NCI-H2081 treated with DMSO at 0.1 percent for 48 hours (cell line): ENCODE measurements at regions not wholly inside any gene's neighbourhood (a gene's known extent, or its start where the extent isn't known, plus 50 kb on each side); places are given as distances from the start of the nearest gene placed in this dataset.
"Not testable (repeated sequence)": the region's sequence is repeated elsewhere in the genome, so short reads cannot be mapped to it uniquely, and the experiment has no call there.

Experiments used
- DNase-seq: peaks from one replicate; lab custom pipeline; 2025; lab: John Stamatoyannopoulos, UW

DNA sequence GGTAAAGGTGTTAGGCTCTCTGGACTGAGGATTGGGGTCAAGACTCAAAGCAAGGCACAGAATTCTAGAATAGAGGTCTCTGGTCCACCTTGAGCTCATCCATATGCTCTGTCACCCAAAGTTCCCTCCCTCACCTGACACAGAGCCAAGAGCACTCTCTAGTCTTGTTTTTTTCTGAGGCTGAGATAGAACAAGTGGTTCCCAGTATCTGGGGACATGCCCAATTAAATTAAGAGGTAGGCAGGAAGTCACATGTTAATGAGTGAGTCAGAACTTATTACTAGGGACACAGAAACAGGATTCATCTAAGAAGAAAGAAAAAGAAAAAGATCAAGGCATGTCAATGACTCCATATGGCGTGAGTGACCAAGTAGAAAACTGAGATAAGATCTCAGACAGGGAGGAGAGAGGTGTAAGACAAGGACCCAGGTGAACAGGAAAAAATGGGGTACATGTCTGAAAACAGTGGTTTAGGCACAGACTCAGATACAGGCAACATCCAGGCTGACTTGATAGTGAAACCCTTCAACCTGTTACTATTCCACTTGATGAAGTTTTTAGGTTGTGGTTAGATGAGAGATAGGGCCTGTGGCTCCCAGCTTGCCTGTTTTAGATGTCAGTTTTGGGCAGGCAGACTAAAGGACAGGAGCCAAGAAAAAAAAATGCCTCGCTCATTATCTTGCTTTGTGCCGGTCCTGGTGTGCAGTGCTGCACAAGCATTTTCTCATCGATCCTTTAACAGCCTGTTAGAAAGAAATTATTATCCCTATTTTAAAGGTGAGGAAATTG is 609.9 kb downstream of the CCSER2 start:
- DNase-seq: no peak

DNA sequence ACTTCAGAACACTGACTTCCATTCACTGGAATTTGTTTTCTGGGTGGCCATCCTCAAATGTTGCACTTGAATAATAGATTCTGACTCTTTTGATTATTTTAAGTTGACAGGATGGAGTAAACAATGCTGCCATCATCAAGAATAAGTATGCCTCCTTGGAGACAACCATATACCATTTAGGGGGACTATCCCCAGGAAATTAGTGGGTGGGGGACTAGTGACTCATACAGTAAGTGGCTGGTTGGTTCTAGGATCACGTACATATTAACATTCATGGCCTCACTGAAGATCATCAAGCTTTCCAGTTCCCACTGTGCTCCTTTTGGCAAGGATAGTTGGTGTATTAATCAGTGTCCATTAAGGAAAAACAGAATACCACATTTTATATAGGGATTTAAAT is 615.2 kb downstream of the CCSER2 start:
- no peak for DNase-seq

DNA sequence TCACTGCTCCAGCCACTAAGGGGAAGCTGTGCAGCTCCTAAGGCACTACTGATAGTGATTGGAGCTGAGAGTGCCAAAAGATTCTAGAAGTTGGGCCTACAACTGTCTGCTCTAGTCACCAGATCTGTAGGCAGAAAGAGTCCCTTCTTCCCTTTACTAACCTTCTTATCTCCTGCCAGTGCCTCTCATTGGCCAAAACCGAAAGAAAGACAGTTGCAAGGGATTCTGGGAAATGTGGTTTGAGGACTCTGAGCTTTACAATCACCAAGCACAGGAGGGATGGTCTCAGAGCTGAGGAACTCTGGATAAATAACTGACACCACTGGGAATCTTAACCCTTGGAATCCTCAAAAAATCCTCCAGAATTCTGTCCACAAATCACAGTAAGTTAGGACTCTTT is 615.8 kb downstream of the CCSER2 start:
- no peak for DNase-seq

GRCh38 chr10:84945791-84946190 is 617.4 kb downstream of the CCSER2 start:
- no peak for DNase-seq

DNA sequence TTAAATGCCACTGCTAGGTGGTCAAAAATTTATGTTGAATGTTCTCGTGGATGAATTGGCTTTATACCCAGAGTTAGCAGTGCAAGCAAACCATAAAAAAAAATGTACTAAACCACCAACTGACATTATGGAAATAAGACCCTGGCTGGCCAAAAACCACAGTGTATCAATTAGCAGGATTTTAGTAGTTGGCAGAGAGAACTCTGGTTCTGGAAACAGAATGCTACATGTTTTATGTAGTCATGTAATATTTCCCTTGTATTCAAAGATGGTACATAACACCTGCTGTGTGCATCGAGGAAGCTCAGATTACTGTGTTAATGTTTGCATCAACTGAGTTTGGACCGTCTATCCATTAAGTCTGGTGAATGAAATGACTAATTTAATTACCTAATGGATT is 618.5 kb downstream of the CCSER2 start:
- DNase-seq: peak; percentile 88

GRCh38 chr10:84948644-84949043 is 620.3 kb downstream of the CCSER2 start:
- no peak for DNase-seq

DNA sequence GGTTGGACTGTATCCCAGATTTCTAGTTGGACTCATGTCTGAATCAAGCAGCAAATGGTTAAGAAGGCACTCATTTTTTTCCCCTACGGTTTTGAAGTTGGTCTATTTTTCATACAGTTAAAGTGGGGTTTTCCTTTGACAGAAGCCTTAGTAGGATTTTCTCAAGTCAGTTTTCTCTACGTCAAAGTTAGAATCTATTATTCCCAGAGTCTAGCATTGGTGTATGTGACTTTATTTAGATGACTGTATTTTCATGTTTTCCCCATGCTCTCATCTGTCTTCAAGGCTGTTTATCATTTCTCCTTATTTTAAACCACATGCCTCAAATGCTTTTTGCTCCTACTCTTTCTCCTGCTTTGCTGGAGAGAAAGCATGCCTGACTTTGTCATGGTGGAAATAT is 623.2 kb downstream of the CCSER2 start:
- DNase-seq: no peak

GRCh38 chr10:84957427-84957826 is 629.0 kb downstream of the CCSER2 start:
- no peak for DNase-seq

DNA sequence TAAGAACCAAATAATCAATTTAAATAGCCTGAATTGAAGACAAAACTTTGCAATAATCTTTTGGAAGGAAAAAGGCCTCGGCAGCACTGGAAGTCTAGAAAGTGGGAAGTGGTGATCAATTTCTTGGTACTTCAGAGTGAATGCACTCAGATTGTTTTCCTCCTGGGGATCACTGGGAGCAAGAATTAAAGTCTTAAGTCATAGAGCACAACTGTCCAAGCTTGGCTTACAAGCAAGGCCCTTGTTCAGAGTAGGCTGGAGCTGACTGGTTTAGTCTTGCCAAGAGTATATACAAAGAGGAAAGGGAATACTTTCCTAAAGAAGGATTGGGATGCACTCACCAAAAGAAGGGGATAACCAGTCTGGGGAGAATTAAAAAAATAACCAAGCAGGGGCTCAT is 637.1 kb downstream of the CCSER2 start:
- no peak for DNase-seq

DNA sequence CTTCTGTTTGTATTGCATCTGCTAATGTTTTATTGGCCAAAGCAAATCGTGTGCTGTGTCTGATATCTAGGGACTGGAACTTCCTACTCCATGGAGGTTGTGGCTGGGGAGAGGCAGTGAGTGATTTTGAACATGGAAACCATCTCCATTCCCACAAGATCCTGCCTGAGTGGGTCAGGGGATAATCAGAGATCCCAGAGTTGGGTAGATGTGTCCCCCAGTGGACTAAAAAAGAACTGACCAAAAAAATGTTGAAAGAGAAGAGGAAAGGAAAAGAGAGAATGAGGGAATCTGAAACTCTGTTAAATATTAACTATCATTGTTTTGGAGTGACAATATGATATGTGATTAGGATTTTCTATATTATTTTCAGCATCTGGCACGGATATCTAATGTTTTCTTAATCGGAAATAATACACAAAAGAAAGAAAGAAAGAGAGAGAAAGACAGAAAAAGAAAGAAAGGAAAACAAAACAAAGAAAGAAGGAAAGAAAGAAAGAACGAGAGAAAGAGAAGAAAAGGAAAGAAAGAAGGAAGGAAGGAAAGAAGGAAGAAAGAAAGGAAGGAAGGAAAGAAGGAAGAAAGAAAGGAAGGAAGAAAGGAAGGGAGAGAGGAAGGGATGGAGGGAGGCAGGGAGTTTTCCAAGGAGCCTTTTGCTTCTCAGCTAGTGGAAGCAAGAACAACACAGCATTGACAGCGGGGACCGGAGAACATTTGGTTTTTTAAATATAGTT is 638.5 kb downstream of the CCSER2 start:
- DNase-seq: no peak

- not testable (repeated sequence) for DNase-seq
These were observed 640.9 kb downstream of the CCSER2 start for GRCh38 chr10:84969297-84969696.

DNA sequence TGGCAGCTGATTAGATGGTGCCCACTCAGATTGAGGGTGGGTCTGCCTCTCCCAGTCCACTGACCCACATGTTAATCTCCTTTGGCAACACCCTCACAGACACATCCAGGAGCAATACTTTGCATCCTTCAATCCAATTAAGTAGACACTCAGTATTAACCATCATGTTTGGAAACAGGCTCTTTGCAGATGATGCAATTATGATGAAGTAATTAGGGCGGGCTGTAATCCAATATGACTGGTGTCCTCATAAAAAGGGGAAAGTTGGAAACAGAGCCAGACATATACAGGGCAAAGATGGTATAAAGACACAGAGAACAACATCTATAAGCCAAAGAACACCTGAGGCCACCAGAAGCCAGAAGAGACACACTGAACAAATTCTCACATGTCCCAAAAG is 658.6 kb downstream of the CCSER2 start:
- DNase-seq: no peak

DNA sequence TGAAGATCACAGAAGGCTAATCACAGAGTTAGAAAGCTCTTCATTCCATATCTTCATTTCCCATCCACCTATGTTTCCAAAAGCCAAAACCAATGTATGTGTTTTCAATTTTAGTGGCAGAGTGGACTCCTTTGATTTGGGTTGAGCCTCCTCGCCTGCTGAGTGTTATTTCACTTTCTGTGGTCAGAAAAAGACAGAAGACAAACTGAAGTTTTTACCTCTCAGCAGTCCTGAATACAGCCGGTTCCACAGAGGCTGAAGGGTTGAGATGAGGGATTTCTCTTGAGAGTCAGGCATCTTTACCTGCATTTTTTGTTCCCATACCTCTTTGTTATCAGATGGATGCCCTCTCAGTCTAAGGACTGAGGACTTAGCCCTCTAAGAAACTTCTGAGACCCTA is 659.6 kb downstream of the CCSER2 start:
- no peak for DNase-seq

DNA sequence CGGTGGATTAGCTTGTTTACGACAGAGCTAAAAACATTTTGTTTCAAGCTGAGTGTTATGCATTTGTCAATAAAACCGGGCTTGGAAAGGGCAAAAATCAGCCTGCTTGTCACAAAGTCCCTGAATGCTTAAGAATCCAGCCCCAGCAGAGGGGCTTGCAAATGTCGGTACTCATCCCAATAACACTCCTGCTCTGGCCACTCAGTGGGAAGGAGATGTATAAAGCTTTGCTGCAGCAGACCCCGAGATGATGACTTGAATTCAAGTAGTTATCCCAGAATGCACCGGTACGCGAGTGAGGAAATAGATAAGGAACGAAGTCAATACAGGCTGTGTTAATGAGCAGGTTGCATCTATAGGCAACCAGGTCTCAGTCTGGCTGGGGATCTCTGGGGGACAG is 662.3 kb downstream of the CCSER2 start:
- no peak for DNase-seq

DNA sequence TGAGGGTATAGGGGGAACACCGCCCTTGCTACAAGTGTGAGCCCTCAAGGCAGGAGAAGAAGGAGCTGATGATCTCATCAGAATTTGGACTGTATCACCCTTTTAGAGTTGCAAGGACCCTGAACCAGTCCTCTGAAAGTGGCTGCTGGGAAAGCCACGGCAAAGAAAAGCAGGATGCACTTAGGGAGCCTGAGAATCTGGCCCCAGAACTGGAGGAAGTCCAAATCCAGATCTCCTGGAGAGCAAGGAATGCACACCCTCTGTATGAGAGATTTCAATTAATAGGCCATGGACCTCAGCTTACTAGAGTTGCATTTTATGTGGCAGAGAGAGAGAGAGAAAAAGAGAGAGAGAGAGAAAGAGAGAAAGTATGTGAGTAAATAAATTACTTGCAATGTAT is 662.9 kb downstream of the CCSER2 start:
- DNase-seq: no peak

DNA sequence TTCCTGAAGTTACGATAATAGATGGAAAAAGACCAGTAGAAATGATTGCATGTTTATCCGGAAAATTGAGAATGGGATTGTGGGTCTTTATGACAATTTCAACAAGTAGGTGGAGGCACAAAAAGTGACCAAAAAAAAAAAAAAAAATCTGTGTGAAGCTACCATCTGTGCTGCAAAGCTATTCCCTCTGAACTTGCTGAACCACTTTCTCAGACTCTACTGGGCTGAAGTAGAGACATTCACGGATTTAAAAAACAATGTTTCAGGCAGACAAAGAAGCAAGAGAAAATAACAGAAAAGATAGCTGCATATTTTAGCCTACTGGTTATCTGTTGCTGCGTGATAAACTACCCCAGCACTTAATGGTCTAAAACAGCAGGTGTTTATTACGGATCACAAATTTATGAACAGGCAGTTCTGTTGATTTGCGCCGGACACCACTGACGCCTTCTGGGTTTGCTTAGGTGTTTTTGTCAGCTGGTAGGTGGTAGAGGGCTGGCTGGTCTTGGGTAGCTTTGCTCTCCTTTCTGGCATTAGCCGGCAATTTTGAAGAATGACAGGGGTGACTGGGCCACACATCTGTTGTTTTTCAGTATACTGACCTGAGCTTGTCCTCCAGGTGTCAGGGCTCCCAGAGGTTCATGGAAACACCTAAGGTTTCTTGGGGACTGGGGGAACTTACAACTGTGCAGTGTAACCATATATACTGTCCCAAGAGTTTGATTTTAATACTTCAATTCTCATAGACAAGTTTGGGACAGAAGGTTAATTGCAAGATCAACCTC is 665.1 kb downstream of the CCSER2 start:
- no peak for DNase-seq

DNA sequence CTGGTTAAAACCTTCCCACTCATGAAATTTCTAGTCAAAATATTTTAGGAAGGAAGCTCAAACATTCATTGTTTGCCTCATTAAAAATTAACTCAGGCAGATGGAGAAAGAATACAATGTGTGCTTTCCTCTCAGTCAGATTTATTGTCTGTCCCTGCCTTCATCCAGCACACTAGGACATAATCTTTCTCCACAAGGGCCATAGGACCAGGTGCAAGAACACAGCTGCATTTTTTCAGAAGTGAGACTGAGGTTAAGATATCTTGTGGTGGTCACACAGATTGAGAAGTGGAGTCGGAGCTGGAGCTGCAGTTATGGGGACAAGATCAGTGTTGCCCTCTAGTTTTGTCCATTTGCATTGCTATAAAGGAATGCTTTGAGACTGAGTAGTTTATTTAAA is 666.3 kb downstream of the CCSER2 start:
- DNase-seq: no peak

- DNase-seq: no peak
These were observed 668.2 kb downstream of the CCSER2 start for GRCh38 chr10:84996580-84996979.

DNA sequence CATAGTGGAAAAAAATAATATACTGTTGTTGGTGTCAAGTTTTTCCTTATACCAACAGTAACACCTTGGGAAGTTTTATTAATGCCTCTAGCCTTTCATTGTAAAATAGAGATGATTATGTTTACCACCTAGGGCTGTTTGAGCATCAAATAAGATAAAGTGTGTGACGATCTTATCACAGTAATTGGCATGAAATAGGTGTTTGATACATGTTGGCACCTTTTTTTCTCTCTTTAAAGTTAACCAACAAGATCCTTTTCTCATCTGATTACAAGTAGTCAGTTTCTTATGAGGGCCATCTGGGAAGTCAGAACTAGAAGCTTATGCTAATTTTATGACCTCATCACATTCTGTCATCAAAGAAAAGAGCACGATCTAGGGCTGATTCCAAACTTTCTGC is 669.5 kb downstream of the CCSER2 start:
- no peak for DNase-seq

DNA sequence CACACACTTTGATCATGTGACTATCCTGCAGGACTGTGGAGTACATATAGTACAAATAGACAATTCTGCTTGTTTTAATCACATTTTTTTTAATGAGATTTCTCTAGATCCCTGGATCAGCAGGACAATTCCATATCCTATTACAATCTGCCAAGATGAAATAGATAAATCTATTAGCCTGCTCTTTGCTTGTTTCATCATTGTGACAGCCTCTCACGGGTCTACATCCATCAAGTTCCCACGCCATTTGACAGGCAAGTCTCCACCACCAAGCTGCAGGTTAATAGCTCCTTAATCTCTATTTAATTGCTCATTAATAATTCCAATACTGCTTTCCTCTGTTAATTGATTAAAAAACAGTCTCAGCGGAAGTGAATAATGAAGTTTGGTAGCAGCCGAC is 671.5 kb downstream of the CCSER2 start:
- DNase-seq: no peak

DNA sequence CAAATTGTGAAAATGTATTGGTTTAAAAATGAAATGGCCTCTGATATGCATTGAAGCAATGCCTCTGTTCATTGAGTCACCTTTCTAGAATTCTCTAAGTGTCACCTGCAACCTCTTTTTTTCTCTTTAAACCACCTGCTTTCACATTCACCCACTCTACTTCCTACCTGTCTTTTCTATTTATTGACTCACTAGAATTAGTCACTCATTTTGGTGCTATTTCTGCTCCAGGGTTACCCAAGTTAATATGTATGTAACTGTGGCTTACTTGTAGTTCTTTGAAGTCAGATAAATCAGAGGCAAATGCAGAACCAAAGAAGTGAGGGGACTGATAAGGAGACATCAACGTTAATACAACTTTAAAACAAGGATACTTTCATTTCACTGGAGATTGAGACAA is 674.7 kb downstream of the CCSER2 start:
- no peak for DNase-seq

- DNase-seq: no peak
These were observed 680.2 kb downstream of the CCSER2 start for GRCh38 chr10:85008488-85009184.
